Lung (tissue), 11 donors: ENCODE measurements at regions not wholly inside any gene's neighbourhood (a gene's known extent, or its start where the extent isn't known, plus 50 kb on each side); places are given as distances from the start of the nearest gene placed in this dataset.

Experiments used
- ATAC-seq: fragments of 200-7000 bp; cut with Tn5 transposase; one replicate; pipeline ENCODE4 v1.9.1; 2020; ENCODE audit warnings: moderate number of reproducible peaks; ENCODE audit not compliant: insufficient read depth, low FRiP score
- DNase-seq, 3 donors: peaks; one replicate each; pipeline ENCODE4 v3.0.0-alpha.2; 2013 to 2017
- H3K27ac ChIP-seq, 2 donors: one replicate each; pipeline ENCODE4 v1.5.1; 2013; ENCODE audit warnings: mild to moderate bottlenecking in 2 of 2, moderate library complexity in 2 of 2, control low read depth in 1 of 2, inconsistent platforms in 1 of 2, low read depth in 1 of 2, low read length in 1 of 2
- H3K27me3 ChIP-seq, 3 donors: one replicate each; pipeline ENCODE4 v1.5.1; 2013; ENCODE audit warnings: low read length in 2 of 3; ENCODE audit not compliant: control insufficient read depth in 3 of 3, insufficient read depth in 3 of 3
- H3K36me3 ChIP-seq, 4 donors: one replicate each; pipeline ENCODE4 v1.5.1; 2013; ENCODE audit warnings: low read length in 4 of 4, mild to moderate bottlenecking in 1 of 4, moderate library complexity in 1 of 4; ENCODE audit not compliant: control insufficient read depth in 4 of 4, insufficient read depth in 4 of 4
- H3K4me1 ChIP-seq, 5 donors: one replicate each; pipeline ENCODE4 v1.5.1; 2013; ENCODE audit warnings: low read length in 5 of 5, mild to moderate bottlenecking in 2 of 5, moderate library complexity in 1 of 5; ENCODE audit not compliant: control insufficient read depth in 5 of 5, insufficient read depth in 5 of 5
- H3K4me3 ChIP-seq: one replicate; pipeline ENCODE4 v1.5.1; 2013; ENCODE audit warnings: mild to moderate bottlenecking, control low read depth, moderate library complexity
- H3K9ac ChIP-seq, 2 donors: one replicate each; pipeline ENCODE4 v1.5.1; 2013; ENCODE audit warnings: low read length in 2 of 2, control low read depth in 1 of 2; ENCODE audit not compliant: insufficient read depth in 1 of 2
- H3K9me3 ChIP-seq, 4 donors: one replicate each; pipeline ENCODE4 v1.5.1; 2013; ENCODE audit warnings: low read length in 3 of 4, mild to moderate bottlenecking in 1 of 4, moderate library complexity in 1 of 4; ENCODE audit not compliant: control insufficient read depth in 4 of 4, insufficient read depth in 3 of 4
- WGBS, 2 donors: extraction: QIAGEN DNeasy Blood & Tissue Kit; methylation state at CpG; one replicate each; pipeline ENCODE4 v1.1.7; 2013; 5-methylcytosine and 5-hydroxymethylcytosine counted together
- TF ChIP-seq, protein P1 (sequence below): IDR thresholded peaks from 2 replicates; pipeline ENCODE4 v1.5.1; 2012; ENCODE audit warnings: mild to moderate bottlenecking; ENCODE audit errors: control extremely low read depth, extremely low read depth
- donor health status: control.
- donor health status: control.
- donor health status: Bipolar disorder and iron deficiency.
- donor health status: healthy.
- donor health status: DM: yes; HTN: yes; CAD: no.

DNA sequence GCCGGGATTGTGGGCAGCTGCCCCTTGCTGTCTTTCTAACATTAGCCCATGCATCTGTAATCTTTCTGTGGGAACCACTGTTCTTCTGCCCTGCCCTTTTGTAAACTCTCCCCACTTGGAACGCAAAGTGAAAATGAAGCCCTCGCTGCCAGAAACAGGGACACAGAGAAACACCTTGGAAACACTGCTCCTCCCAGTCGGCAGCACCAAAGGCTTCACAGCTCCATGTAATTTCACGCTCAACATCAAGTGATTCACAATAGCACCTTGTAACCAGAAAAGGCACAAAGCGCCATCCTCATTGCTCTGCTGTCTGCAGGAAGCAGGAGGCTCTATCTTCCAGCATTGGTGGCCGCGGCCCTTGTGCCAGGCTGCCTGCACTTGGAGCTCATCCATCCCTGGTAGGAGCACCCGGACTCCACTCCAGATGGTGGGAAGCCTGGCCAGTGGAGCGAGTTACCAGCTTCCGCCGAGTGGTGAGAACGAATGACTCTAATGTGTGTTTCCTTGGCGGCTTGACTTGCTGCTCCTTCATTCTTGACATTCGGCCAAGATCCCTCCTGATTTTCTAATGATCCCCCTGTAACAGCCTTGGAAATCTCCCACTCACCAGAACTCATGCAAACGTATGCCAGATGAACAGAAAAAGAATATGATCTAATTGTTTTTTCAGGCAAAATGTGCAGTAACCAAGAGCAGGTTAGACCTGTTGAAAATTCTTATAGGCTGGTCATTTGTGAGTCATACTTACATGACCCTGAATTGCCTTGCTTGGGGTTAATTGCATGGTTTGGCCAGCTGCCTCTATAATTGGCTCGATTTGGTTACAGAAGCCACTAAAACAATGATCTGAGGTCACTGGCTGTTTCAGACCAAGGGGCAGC is 169.1 kb upstream of the CDYL start:
- no peak overlapping the region for H3K4me3 ChIP-seq
- no peaks in the 10 kb centered on the region for H3K36me3 ChIP-seq
- H3K9ac ChIP-seq: no peak overlapping the region
- no peak overlapping the region for H3K27ac ChIP-seq
- no peaks in the 10 kb centered on the region for H3K27me3 ChIP-seq
- no peak for ATAC-seq
- WGBS, 2 donors: 64 to 78% methylated on average over 17 of the region's 17 CpGs
- peaks cover 0 to 5% (median 0%) of the 10 kb centered on the region in 5 donors for H3K4me1 ChIP-seq
- no peaks in the 10 kb centered on the region for H3K9me3 ChIP-seq
- DNase-seq: peak in 2 of 3 donors; percentile 31 to 38
- TF ChIP-seq, protein P1, sequence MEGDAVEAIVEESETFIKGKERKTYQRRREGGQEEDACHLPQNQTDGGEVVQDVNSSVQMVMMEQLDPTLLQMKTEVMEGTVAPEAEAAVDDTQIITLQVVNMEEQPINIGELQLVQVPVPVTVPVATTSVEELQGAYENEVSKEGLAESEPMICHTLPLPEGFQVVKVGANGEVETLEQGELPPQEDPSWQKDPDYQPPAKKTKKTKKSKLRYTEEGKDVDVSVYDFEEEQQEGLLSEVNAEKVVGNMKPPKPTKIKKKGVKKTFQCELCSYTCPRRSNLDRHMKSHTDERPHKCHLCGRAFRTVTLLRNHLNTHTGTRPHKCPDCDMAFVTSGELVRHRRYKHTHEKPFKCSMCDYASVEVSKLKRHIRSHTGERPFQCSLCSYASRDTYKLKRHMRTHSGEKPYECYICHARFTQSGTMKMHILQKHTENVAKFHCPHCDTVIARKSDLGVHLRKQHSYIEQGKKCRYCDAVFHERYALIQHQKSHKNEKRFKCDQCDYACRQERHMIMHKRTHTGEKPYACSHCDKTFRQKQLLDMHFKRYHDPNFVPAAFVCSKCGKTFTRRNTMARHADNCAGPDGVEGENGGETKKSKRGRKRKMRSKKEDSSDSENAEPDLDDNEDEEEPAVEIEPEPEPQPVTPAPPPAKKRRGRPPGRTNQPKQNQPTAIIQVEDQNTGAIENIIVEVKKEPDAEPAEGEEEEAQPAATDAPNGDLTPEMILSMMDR: no peak

- Histone ChIP-seq H3K4me3 (no peak overlapping the region), H3K36me3 (no peaks in the 10 kb centered on the region), H3K9me3 (no peaks in the 10 kb centered on the region), H3K27me3 (no peaks in the 10 kb centered on the region), H3K4me1 (peaks cover 0 to 5% (median 0%) of the 10 kb centered on the region in 5 donors), H3K9ac (no peak overlapping the region), H3K27ac (no peak overlapping the region)
- 92 to 93% methylated on average over 7 of the region's 7 CpGs for whole genome bisulfite sequencing, 2 donors
- ATAC-seq (no peak), DNase-seq (no peak)
- TF ChIP-seq, protein P1: no peak
These were observed 170.2 kb upstream of the CDYL start for GRCh38 chr6:4606016-4606415.

- Histone ChIP-seq H3K27ac (no peak overlapping the region), H3K4me1 (peaks cover 0 to 5% (median 0%) of the 10 kb centered on the region in 5 donors), H3K27me3 (no peaks in the 10 kb centered on the region), H3K9ac (no peak overlapping the region), H3K4me3 (no peak overlapping the region), H3K9me3 (no peaks in the 10 kb centered on the region), H3K36me3 (no peaks in the 10 kb centered on the region)
- no peak for DNase-seq
- TF ChIP-seq, protein P1: no peak
- WGBS, 2 donors: 4 to 31% methylated on average over 1 of the region's 1 CpG
- ATAC-seq: no peak
These were observed 172.3 kb upstream of the CDYL start for GRCh38 chr6:4603856-4604369.
